ENCODE measurements at regions not wholly inside any gene's neighbourhood (a gene's known extent, or its start where the extent isn't known, plus 50 kb on each side); places are given as distances from the start of the nearest gene placed in this dataset.
"Not testable (repeated sequence)": the region's sequence is repeated elsewhere in the genome, so short reads cannot be mapped to it uniquely, and the experiment has no call there.

DNA sequence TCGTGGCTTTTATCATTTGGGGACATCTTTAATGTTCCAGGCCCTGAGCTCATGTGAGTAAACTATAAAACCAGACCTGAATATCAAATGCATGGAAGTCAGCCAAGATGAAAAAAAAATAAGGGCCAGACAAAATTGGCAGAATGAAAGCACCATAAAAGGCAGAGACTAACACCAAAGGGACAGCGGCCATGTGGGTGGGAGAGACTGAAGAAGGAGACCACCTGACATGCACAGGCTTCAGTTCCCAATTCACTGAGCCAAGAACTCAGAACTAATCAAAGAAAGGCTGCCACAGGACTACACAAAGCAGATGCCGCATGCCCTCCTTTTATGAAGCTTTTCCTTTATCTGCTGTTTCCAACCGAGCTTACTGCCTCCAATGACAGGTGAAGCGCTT is 267.1 kb downstream of the RAD51AP2 start:
- no peak for DNase-seq

DNA sequence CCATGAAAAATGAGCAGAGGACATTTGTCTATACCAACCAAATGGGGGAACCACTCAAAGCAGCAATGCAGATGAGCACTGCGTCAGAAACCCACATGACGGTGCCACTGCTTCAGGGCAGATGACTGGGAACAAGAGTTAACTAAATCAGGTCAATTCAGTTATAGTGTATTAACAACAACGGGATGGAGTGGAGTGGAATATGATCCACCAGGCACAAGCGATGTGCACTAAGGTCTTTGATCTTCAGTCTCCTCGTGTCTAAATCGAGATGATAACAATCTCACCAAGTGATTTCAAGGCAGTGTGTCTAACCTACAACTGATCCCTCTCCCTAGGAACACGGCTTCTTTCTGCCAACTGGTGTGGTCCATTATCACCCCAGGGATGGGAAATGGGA is 269.0 kb downstream of the RAD51AP2 start:
- no peak for DNase-seq

DNA sequence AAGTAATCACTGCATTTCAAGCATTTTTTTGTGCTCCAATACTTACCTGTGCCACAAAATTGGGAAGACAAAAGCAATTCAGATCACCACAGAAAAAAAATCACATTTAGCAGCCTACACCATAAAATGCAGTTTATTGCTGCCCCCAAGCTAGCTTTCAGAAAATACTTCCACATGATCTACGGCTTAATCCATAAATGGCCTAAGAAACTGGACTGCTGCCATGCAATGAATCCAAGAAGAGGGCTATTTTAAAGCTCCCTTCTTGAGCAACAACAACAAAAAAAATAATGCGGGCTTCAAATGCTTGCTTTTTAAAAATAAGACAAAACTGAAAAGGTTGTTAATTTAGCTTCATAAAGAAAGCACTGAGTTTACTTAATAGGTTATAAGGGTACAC is 272.3 kb downstream of the RAD51AP2 start:
- DNase-seq = no peak

DNA sequence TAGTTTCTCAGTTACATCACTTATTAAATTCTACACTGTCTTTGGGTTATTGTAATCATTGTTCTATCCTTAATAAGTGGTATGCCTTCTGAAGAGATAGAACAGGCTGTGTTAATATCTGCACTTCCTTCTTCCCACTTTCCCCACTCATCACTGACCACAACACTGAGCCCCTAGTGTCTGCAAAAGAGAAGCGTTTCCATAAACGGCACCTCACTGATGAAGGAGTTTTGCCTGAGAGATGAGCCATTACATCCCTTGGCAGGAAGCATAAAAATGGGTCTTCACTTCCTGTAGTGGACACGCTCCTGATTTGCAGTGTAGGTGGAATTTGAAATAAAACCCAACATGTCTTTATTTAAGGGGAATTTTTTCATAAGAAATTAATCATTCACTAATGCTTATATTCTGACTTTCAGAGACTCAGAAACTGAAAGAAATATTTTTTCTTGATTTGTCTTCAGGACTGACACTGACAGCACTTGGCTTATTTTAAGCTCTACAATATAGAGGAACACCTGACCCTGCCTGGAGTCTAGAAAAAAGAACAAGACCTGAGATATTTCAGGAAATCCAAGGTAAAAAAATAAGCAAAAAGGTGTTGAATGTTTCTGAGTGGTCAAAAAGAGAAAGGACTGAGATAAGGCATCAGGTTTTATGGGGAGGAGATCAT is 275.3 kb downstream of the RAD51AP2 start:
- no peak for DNase-seq

DNA sequence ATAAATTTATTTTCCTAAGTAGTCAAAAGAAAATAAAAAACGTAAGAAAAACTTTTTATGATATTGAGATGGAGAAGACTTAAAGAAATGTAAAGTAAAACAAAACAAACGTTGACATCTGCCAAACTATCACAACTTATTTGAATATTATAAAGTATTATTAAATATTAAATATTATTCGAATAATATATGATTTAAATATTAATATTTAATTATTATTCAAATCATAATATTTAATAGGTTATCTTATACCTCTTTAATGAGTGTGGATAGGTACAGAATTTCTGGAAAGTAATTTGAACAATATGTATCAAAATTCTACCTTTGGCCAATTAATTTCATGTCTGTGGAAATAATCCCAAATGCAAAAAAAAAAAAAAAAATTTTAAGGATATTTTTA is 278.7 kb downstream of the RAD51AP2 start:
- DNase-seq = no peak

DNA sequence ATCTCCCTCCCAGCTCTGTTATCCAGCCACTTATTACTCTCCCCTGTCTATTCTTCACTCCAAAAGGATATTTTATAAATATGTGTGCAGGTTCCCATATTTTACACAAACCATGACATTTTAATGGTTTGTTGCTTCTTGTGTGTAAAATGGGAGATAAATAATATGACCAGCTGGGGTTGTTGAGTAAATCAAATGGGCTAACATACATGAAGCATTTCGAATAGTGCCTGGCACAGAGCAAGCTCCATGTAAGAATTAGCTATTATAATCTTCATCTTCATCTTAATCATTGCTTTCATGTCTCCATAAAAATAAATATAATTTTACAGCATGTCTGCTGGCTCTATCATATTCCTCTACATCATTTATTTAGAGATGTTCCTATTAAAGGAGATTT is 283.1 kb downstream of the RAD51AP2 start:
- no peak for DNase-seq

DNA sequence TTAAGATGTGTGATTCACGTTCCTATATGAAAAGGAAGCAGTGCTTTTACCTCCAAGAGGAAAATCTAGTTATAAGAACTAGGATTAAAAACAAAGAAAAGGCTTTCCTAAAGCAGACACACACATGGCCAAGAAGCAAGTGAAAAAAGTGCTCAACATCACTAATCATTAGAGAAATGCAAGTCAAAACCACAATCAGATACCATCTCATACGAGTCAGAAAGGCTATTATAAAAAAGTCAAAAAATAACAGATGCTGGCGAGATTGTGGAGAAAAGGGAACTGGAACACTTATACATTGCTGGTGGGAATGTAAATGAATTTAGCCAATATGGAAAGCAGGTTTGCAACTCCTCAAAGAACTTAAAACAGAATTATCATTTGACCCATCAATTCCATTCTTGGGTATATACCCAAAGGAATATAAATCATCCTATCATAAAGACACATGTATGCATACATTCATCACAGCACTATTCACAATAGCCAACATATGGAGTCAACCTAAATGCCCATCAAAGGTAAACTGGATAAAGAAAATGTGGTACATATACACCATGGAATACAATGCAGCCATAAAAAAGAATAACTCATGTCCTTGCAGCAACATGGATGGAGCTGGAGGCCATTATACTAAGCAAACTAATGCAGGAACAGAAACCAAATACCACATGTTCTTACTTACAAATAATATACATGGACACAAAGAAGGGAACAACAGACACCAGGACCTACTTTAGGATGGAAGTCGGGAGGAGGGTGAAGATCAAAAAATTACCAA is 285.3 kb downstream of the RAD51AP2 start:
- no peak for DNase-seq

DNA sequence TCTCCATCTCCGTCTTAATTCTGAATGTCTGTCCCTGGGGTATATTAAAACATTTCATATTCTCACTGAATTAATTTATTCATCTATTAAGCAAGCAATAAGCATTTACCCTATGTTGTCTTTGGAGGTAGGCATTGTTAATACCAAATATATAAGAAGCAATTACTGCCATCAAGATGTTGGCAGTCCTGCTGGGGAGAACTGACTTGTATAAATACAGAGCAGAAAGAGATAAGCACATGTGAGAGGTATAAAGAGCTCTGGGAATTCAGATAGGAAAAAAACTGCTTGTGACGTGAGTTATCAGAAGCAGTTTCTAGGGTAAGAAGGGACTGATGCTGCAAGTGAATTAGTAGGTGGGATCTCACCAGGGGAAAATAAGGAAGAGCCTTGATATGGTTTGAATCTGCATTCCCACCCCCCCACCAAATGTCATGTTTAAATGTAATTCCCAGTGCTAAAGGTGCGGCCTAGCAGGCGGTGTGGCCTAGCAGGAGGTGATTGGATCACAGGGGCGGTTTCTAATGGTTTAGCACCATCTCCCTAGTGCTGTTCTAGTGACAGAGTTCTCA is 286.8 kb downstream of the RAD51AP2 start:
- no peak for DNase-seq

DNA sequence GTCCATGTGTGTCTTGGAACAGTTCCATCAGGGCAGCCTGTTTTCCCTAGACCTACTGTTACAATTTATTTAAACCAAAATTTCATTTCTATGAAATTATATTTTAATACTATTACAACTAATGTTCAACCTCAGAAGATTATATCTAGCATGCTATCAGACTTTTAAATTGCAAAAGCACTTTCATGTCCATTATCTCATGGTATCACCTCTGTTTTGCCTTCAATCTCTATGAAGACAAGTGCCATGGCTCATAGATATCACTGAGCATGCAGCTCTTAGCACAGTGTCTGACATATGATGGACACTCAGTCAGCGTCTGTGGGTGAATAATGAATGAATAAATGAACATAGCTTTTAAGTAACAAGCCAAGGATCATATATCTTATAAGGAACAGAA is 288.8 kb downstream of the RAD51AP2 start:
- no peak for DNase-seq

DNA sequence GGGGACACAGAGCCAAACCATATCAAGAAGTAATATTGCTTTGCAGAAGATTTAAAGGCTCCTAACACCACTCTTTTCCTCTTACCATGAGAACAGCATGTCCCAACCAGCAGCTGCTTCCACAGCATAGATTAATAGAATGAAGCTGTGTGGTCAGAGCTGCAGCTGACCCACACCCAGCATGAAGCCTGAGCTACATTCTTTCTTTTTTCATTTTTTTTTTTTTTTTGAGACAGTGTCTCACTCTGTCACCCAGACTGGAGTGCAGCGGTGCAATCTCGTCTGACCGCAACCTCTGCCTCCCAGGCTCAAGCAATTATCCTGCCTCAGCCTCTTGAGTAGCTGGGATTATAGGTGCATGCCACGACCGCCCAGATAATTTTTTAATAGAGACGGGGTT is 289.8 kb downstream of the RAD51AP2 start:
- DNase-seq = no peak

DNA sequence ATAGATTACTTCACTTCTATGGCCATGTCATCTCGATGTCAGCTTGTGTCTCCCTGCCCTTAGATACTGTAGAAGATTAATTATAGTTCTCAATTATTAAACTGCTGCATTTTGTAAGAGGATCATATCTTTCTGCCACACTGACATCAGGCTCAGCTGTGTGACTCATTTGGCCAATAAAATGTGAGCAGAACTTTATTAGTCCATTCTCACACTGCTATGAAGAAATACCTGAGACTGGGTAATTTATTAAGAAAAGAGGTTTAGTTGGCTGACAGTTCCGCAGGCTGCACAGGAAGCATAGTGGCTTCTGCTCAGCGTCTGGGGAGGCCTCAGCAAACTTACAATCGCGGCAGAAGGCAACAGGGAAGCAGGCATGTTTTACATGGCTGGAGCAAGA is 290.4 kb downstream of the RAD51AP2 start:
- no peak for DNase-seq

DNA sequence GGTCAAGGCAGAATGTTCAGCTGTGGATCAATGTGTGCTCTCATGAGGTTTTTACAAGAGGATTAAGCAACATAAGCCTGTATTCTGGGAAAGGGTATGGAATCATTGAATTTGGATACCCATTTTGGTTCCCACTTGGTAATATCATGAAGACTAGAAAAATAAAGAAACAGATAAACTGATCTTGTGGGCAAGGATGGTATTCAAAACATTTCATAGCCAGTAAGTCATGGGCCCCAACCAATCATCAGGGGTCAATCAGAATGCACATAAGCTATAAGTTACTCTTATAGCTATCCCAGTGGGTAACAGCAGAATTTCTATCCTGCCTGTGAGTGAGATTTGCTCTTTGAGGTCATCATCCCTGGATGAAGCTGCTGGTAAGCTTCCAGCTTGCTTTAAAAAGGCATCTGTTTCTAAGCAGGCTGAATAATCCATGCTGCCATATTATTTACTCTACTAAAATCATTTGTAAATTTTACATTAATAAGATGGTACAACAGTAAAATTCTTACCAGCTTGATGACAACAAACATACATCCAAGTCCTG is 291.2 kb downstream of the RAD51AP2 start:
- no peak for DNase-seq

DNA sequence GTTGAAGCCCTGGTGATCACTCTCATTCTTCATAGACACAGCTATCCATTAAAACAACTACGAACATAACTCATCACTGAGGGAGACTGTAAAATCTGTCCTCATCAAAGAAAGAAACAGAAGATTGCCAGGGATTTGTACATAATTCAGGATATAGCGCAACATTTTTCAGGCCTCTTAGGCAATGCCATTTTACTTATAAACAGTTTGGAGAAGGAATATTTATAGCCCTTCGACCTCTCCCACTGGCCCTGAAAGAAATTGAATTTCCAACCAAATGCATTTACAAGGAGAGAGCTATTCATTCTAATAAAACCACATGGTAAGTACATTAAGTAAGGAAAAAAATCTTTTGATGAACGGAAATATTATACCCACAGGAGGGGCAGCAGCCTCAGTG is 295.0 kb downstream of the RAD51AP2 start:
- DNase-seq = no peak

DNA sequence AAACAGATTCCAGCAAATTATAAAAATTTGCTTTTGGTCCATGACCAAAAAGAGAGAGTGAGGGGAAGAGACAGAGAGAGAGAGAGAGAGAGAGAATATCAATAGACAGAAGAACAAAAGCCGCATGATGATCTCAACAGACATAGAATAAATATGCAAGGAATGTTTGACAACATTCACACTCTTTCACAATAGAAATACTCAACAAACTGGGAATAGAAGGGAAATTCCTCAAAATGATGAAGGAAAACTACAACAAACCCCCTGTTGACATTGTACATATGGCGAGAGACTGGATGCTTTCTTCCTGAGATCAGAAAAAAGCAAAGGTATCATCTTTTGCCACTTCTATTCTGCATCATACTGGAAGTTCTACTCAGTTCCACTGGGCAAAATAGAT is 309.7 kb downstream of the RAD51AP2 start:
- DNase-seq = no peak

DNA sequence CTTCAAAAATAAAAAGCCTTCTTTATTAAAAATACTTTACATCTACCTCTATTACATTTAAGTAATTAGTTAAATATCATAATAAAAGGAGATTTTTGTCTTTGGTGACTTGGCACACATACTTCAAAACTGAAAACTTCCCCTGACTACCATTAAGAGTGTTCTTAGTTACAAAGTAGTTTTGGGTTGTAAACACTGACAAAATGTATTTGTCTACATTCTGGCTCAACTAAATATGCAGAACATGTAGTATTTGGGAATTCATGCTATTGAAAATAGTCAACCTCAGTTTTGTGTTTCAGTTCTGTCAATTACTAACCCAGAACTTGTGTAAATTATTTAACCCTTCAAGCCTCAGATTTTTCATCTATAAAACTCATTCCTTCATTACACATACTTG is 311.5 kb downstream of the RAD51AP2 start:
- no peak for DNase-seq

DNA sequence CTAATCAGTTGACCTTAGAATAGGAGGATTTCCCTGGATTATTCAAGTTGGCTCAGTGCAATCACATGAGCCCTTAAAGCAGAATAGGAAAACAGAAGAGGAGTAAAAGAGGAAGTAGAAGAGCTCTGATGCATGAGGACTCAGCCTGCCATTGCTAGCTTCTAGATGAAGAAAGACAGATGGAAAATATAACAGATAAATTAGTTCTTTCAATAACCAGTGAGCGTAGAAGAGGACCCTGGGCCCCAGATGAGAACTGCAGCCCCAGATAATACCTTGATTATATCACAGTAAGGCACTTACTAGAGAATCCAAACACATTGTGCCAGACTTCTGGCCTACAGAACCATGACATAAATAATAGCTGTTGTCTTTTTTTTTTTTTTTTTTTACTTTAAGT is 314.0 kb downstream of the RAD51AP2 start:
- not testable (repeated sequence) for DNase-seq

DNA sequence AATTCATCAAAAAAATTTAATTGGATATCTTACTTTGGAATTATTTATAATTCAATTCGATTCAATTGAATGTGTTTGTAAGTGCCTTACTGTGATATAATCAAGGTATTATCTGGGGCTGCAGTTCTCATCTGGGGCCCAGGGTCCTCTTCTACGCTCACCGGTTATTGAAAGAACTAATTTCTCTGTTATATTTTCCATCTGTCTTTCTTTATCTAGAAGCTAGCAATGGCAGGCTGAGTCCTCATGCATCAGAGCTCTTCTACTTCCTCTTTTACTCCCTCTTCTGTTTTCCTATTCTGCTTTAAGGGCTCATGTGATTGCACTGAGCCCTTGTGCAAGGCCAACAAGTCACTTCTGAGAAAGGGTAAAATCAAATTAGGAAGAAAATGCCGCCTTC is 315.6 kb downstream of the RAD51AP2 start:
- not testable (repeated sequence) for DNase-seq

DNA sequence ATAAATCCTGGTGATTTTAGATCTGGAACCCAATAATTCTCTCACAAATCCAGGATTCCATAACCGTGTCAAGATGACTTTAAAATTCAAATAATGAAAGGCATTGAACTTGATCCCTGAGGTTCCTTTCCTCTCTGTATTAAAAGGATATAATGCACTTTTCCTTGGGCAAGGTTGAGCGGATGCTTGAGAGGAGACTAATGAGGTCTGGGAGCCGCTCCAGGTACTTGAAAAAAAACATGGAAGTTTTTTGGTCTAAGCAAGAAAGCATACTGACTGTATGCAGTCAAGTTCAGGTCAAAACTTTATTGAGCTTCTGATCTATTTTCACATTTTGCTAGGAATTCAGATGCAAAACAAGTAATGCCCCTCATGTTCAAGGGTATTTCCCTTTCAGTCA is 318.5 kb downstream of the RAD51AP2 start:
- no peak for DNase-seq

DNA sequence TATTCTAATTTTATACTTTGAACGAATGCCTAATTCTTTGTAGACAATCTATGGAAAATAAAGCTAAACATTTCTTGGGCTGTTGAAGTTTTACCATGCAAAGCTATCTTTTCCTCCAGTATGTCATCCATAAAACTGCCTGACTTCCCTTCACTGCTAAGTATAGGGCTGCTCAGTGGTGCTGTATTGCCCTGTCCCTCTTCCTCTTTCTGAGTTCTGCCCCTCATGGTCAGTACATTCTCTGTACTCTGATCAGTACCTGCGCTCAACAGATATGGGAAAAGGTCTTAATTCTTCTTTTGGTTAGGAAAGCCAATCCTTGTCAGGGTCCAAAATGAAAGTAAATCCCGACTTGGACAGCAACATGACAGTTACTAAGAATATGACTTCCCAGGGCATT is 321.9 kb downstream of the RAD51AP2 start:
- no peak for DNase-seq

DNA sequence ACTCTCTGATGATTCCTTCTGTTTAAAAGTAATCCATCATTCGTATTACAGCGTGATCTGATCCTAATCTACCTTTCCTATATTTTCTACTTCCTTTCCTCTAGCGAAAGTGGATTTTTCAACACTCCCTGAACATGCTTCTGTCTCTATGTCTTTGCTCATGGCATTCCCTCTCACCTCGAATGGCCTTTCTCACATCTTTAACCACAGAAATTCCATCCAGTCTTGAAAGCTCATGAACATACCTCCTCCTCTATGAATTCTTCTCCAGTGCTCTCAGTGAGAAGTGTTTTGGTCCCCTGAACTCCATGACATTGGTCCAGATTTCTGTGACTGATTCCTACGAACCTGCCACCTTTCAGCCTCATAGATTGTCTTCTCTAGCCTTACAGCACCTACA is 323.2 kb downstream of the RAD51AP2 start:
- DNase-seq = no peak

DNA sequence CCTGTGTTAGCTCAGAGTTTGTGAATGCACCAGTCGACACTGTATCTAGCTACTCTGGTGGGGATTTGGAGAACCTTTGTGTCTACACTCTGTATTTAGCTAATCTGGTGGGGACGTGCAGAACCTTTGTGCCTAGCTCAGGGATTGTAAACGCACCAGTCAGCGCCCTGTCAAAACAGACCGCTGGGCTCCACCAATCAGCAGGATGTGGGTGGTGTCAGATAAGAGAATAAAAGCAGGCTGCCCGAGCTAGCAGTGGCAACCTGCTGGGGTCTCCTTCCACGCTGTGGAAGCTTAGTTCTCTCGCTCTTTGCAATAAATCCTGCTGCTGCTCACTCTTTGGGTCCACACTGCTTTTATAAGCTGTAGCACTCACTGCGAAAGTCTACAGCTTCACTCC is 324.2 kb downstream of the RAD51AP2 start:
- DNase-seq = no peak

DNA sequence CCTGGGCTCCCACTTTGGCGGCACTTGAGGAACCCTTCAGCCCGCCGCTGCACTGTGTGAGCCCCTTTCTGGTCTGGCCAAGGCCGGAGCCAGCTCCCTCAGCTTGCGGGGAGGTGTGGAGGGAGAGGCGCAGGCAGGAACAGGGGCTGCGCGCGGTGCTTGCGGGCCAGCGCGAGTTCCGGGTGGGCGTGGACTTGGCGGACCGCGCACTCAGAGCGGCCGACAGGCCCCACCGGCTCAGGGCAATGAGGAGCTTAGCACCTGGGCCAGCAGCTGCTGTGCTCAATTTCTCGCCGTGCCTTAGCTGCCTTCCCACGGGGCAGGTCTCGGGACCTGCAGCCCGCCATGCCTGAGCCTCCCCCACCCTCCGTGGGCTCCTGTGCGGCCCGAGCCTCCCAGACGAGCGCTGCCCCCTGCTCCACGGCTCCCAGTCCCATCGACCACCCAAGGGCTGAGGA is 324.8 kb downstream of the RAD51AP2 start:
- DNase-seq = not testable (repeated sequence)

DNA sequence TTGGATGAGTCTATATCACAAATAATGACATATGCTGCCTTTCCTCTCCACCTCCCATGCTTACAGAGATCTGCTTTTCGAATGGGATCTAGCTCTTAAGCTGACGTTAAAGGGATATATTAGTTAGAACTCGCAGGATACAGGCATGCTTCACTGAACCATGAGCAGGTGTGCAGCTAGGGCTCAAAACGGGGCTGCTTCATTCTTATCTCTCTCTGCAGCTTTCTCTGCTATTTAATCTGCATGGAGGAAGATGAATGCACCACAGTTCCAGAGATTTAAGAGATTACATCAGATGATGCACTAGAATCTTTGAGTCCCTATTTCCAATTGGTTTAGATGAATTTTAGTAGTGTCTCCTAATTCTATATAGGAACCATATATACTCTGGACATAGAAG is 327.0 kb downstream of the RAD51AP2 start:
- DNase-seq = no peak

DNA sequence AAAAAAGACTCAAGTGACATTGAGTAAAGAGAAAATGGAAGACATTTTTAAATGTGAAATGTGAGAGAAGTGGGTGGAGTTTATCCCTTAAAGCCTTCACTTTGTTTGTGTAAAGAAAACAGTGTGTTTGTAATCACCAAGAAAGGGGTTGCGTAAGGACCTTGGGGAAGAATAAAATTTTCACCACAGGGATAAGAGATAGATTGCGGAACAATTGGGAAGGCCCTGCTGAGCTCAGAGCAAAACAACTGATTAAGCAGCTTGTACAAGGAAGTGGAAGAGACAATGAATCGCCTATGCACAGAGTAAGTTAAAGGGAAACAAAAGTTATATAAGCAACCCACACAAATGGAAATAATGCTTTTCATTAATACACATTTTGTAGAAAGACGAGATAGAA is 327.7 kb downstream of the RAD51AP2 start:
- no peak for DNase-seq

All from T-helper 1 cell (primary cell).